COLO829 (cell line): ENCODE measurements at regions not wholly inside any gene's neighbourhood (a gene's known extent, or its start where the extent isn't known, plus 50 kb on each side); places are given as distances from the start of the nearest gene placed in this dataset.
"Not testable (repeated sequence)": the region's sequence is repeated elsewhere in the genome, so short reads cannot be mapped to it uniquely, and the experiment has no call there.

Experiments used
- DNase-seq: peaks from one replicate; pipeline ENCODE4 v3.0.0; 2012; ENCODE audit warnings: low spot score

DNA sequence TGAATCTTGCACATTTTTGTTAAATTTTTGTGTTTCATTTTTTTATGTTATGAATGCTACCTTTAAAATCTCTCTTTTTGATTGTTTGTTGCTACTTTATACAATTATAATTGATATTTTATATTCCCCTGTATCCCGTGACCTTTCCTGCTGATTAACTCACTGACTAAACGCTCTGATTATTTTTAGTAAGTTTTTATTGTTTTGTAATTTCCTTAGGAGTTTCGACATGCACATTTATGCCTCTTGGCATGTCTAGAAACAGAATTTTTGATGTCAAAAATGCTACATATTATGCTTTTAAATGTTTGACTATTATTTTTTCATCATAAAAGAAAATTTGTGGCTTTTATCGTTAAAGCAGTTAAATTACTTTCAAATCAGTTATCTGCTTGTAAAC, 1131.6 kb upstream of the TMEFF2 start:
- no peak for DNase-seq

DNA sequence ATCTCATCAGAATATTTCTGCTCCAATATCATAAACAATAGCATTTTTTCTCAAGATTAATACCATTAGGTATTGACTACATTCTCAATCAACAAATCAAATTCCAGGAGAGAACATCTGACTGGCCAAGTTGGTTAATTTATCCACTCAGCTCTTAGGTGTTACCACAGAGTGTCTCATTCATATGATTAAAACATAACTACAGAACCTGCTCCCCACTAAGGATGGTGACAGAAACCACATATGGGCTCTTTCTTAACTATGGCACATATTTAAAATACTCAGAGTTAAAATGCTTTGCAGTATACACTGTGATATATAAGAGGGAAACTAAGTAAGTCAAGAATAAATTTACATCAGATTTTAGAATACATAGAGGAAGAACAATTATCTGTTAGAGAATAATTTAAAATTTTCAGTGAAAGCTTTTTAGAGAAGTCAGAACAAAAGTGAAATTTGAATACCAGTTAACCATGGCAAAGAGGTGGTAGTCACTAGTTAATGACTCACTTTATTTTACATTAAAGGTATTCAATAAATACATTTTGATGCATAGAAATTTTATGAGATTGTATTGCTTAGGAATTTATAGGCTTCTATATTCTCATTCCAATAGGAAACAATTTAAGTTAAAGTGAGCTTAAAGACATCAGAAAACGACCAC, 1120.8 kb upstream of the TMEFF2 start:
- no peak for DNase-seq

DNA sequence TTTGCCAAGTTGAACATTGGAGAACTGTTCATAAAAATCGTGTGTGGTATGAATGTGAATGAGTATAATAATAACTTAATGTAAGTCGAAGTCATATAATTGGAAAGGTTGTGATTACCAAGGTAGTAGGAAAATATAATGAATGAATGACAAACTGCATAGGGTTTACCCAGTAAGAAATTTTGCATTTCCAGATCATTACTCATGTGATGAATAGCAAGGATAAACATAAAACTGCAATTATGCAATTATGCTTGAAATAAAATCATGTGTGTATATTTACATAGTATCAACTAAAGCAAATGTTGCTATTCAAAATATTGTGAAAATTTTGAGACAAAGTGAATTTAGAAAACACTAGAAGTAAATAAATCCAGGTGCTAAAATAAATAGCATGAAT, 1108.7 kb upstream of the TMEFF2 start:
- DNase-seq = no peak

DNA sequence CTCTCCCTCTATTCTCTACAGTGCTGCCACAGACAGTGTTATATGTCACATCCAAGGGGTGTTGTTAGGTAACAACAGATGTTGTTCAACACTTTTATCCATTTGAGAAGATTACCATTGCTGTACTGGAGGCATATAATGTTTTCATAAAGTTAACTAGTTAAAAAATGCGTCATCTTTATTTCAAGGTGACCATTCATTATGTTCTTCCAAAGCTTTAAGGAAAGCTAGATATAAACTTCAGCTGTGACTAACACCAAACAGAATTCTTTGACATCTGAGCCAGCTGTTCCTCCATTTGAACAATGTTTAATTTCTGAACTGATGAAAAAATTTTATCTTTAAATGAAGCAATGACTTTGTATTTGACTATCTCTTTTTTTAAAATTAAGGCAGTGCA, 1099.6 kb upstream of the TMEFF2 start:
- no peak for DNase-seq

DNA sequence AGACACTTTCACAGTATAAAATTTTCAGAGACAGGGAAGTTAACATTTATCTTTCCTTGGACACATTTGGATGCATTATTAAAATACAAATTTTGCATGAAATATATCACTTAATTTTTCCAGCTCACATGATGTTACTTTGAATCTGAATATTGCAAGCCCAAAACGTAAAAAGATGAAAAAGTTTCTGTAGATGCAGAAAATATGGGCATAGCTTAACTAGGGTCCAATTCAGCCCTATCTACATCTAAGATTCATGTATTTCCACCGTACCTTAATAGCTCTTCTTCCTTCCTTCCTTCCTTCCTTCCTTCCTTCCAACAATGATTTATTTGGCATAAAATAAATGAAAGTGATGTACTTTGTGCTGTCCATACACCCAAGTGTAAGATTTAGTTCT, 1084.6 kb upstream of the TMEFF2 start:
- no peak for DNase-seq

DNA sequence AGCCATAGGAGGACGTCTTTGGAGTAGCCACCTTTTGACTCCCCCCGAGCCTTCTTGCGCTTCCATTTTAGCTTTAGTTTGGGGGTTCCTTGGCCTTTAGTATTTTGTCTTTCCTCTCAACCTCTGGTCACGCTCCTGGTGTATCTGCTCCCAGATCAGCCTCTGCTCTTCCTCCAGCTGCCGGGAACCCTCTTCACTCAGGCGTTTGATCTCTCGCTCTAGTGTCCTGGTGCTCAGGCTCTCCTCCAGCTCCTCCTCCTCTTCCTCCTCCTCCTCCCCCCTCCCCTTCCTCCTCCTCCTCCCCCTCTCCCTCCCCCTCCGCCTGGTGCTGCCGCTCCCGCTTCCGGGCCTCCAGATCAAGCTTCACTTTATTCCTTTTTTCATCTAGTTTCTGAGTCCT, 1082.3 kb upstream of the TMEFF2 start:
- DNase-seq = no peak

DNA sequence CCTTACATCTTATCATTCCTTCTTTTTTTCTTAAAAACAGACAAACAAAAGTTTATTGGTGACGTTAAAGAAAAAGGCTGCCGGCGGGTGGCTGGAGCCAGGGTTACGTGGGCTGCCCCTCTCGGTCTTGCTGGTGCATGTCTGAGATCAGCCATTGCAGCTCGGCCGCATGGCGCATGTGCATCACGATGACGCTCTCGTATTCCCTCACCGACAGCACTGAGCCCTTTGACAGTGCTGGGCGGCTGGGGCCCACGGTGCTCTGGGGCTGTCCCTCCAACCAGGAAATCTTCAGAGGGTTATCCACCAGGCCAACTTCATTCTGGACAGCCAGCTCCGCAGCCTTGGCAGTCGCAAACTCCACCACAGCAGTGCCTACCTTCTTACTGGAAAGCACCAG, 1081.8 kb upstream of the TMEFF2 start:
- no peak for DNase-seq

DNA sequence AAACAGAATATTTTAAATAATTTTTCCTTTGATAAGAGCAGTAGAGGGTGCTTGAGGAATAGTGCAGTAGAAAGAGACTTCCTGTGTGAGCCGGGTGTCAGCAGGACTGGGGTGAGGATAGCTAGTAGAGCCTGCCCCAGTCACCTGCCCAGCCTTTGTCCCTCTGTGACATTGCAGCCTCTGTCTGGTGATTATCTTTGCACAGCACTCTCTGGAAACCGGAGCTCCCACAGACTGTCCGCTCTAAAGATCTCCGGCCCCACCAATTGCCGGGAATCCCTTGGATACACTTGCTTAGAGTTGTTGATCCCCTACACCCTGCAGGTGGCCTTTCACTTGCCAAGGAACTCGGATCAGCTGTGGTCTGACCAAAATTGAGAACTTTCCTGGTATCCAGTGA, 1081.3 kb upstream of the TMEFF2 start:
- no peak for DNase-seq

DNA sequence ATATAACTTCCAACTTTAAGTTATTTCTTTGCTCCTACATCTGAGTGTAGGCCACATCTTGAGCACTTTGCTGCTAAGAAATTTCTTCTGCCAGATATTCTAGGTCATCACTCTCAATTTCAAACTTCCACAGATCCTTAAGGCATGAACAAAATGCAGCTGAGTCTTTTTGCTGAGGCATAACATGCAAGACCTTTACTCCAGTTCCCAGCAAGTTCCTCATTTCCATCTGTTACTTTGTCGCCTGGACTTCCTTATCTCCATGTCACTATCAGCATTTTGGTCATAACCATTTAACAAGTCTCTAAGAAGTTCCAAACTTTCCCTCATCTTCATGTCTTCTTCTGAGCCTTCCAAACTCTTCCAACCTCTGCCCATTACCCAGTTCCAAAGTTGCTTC, 1077.3 kb upstream of the TMEFF2 start:
- no peak for DNase-seq

DNA sequence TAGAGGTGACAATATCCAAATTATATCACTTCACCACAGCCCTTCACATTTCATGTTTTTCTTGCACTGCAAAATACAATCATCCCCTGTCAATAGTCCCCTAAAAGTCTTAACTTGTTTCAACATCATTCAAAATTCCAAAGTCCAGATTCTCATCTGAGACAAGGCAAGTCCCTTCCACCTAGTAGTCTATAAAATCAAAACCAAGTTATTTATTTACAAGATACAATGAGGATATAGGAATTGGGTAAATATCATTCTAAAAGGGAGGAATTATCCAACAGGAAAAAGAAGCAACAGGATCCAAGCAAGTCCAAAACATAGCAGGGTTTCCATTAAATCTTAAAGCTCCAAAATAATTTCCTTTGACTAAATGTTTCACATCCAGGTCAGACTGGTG, 1076.1 kb upstream of the TMEFF2 start:
- DNase-seq = no peak

DNA sequence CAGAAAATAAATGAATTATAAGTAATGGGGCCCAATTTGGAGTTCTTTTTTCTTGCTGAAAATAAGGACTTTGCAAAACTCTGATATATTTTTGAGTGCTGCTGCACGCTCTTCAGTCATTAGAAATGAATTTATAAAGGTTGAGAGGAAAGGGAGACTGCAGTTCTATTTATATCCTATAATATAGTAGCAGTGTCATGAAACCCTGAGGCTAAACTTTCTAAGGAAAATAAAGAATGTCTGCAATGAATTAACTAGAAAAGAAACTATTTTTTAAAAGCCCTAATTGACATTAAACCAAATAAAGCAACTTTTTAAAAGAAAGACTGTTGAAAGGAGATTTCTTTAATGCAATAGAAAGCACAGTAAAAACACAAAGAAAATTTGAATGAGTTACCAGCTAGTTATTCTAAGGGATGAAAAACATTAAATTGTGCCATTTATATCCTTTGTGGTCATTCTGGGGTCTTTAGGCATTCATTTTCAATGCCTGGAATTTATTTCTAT, 1072.8 kb upstream of the TMEFF2 start:
- peak; percentile 33 for DNase-seq

DNA sequence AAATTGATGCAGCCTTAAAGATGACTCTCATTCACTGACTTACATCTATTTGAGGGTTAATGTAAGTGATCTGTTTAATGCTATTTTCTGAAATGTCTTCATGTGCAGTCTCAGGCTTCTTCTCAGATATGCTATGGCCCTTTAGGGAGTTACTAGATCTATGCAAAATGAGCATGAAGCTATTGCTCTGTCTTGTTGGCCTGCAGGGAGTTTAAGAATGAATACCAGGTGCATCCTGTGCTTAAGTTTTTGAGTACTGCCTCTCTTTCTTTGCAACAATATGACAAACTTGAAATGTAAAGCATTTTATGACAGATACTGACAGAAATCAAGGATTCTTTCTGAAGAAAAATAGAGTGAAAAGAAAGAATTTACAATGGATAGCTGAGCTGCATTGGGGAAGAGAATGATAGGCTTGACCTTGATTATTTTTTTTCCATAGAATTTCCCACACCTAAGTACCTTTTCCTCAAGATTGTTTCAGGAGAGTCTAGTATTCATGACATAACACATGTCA, 1058.3 kb upstream of the TMEFF2 start:
- no peak for DNase-seq

DNA sequence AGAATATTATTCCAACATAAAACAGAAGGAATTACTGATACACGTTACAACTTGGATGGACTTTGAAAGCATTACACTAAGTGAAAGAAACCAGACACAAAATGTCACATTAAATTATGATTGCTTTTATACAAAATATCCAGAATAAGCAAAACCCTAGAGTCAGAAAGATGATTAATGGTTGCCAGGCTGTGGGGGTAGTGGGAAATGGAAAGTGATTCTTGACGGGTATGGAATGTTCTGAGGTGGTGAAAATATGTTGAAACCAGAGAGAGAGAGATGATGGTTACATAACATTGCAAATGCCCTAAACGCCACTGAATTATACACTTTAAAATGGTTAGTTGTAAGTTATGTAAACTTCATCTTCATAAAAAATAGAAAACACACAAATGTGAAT, 1057.2 kb upstream of the TMEFF2 start:
- DNase-seq = no peak

DNA sequence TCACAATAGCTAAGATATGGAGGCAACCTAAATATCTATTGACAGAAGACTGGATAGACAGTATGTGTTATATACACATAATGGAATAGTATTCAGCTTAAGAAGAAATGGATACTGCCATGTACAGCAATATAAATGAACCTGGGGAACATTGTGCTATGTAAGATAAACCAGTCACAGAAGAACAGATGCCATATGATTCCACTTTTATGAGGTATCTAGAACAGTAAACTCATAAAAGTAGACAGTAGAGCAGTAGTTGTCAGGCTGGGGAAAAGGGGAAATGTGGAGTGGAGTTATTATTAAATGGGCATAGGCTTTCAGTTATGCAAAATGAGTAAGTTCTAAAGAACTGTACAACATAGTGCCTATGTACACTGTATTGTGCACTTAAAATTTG, 1055.7 kb upstream of the TMEFF2 start:
- DNase-seq = no peak

DNA sequence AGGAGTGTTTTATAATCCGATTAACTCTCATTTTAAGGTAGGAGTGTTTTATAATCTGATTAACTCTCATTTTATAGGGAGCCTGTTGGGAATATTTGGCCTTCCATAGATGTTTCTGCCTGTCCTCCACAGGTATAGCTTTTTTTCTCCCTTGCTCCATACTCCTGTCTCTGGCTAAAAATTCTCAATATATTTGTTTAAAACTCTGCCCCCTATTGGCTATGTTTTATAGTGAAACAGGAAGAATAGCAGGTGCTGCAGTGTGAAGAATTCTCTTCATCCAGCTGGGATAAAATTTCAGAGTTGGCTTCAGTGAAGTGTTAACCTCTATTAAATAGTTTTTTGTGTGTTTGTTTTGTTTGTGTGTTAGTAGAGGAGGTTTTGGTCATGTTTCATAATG, 1046.0 kb upstream of the TMEFF2 start:
- DNase-seq = peak; percentile 14

DNA sequence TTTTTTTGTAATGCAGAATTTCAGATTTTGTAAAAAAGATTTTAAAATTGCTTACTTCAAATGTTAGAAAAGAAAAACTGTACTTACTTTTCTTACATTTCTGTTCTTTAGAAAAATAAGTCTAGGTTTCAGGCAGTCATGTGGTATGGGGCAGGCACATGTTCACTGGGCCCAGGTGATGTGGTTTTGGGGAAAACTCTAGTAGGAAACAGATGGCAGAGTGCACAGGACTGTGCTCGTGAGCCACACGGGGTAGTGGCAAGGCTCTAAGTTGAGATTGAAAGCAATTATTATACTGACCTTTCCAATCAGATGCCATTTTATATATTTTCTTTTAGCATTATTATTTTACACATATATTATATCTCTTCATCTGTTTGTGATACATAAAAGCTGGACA, 1036.9 kb upstream of the TMEFF2 start:
- DNase-seq = no peak

DNA sequence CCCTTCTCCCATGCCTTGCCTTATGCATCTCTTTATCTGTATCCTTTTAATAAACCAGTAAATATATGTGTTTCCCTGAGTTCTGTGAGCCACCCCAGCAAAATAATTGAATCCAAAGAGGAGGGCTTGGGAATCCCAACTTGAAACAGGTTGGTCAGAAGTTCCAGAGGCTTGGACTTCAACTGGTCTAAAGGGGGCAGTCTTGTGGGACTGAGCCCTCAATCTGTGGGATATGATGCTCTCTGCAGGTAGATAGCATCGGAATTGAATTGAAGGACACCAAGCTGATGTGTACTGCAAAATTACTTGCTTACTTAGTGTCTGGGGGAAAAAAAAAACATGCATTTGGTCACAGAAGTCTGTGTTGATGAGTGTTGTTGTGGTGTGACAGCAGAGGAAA, 1033.5 kb upstream of the TMEFF2 start:
- no peak for DNase-seq

DNA sequence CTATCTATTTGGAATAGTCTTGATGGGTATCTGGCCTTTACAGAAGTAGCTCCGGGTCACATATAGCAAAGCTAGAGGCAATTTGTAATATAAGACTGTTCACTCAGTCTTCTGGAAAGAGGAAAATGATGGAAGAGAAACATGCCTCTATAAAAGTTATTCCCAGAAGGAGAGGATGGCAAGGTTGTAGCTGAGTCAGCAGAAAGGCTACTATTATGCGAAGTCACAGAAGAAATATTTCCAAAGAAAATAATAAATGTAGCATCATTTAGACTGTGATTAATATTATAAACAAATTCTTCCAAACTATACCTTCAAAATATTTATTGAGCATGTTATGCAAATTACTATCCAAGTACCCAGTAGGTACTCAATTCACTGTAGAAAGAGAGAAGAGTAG, 1027.7 kb upstream of the TMEFF2 start:
- no peak for DNase-seq

DNA sequence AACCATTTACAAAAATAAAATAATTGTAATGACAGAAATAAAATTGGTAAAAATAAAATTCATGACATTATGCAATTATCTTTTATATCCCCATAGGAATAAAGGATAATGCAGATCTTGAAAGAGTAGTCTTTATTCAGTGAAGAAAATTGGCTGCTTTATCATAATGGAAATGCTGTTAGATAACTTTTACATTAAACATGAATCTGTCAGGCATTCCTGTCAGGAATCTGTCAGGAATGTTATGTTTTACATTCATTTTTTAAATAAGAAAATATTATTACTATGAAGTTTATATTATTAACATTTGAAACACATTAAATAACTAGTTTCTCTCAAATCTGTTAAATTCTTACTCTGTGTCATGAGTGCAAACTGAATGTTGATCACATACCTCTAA, 1024.7 kb upstream of the TMEFF2 start:
- DNase-seq = no peak

DNA sequence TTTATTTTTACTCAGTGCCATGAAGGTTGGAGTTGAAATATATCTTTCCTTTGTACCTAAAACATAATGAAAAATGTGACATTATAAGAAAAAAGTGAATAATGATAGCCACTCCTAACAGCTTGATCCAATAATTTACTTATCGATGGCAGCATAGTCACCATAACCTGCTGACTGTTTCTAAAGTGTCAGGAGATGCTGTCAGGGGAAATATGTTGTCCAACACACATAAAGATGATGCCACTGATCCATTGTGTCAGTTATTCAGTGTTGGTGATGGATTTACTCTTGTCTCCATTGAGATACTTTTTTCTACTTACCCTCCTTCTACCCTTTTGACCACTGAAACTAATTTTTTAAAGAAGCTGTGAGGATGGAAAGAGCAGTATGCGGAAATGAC, 1006.9 kb upstream of the TMEFF2 start:
- DNase-seq = no peak

DNA sequence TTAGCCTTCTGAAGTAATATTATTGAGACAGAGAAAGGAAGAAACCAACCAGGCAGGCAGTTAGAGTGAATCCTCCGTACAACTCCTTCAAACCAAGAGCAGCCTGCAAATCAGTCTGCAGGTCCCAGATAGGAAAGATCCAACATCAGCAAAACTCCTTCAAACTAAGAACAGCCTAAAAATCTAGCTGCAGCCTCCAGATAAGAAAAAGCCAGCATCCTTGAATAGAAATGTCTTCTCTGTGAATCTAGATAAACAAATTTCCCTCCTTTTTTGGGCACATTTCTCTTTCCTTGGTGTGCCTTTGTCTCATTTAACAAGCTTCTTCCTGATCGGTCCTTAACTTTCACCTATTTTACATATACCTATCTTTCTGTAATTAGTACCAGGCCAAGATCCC, 1004.6 kb upstream of the TMEFF2 start:
- no peak for DNase-seq

DNA sequence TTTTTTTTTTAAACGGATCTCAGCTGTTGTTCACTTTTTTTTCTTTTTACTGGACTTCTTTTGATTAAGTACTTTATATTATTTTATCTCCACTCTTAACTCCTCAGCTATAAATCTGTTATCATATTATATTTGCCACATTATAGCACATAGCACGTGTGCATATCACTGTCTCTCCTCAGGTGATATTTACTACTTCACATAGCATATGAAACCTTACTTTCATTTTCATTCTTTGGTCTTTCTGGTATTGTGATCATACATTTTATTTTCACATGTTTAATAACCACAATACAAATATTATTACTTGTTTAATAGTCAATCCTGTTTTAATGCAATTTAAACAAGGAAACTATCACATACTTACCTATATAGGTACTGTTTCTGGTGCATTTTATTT, 993.1 kb upstream of the TMEFF2 start:
- no peak for DNase-seq

DNA sequence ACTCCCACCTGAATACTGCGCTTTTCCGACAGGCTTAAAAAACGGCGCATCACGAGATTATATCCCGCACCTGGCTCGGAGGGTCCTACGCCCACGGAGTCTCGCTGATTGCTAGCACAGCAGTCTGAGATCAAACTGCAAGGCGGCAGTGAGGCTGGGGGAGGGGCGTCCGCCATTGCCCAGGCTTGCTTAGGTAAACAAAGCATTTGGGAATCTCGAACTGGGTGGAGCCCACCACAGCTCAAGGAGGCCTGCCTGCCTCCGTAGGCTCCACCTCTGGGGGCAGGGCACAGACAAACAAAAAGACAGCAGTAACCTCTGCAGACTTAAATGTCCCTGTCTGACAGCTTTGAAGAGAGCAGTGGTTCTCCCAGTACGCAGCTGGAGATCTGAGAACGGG, 976.2 kb upstream of the TMEFF2 start:
- DNase-seq = not testable (repeated sequence)

DNA sequence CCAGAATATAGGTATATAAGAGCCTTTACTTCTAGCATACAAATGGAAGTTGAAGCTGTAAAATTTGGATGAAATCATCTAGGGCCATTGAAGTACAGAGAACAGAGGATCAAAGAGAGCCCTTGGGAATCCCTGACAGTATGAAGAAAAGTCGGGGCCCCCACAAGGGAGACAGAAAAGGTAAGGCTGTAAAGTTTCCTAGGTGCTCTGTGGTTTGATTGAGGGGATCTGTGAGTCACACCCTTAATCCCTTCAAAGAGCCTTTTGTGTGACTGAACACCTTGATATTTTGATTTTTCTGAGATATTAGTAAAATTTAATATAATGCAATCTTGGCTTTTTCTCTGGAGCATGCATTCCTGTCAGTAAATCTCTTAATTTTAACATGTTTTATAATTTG, 961.7 kb upstream of the TMEFF2 start:
- DNase-seq = no peak
